Stimulated activated CD4-positive, alpha-beta T cell treated with anti-CD3 and anti-CD28 coated beads, TNF-alpha, amount 100 ng/mL, for 4 hours (primary cell): ENCODE measurements at regions not wholly inside any gene's neighbourhood (a gene's known extent, or its start where the extent isn't known, plus 50 kb on each side); places are given as distances from the start of the nearest gene placed in this dataset.

Experiments used
- DNase-seq, 3 experiments: peaks; one replicate each; pipeline ENCODE4 v3.0.0-alpha.2; 2020; ENCODE audit warnings: low read depth in 3 of 3

DNA sequence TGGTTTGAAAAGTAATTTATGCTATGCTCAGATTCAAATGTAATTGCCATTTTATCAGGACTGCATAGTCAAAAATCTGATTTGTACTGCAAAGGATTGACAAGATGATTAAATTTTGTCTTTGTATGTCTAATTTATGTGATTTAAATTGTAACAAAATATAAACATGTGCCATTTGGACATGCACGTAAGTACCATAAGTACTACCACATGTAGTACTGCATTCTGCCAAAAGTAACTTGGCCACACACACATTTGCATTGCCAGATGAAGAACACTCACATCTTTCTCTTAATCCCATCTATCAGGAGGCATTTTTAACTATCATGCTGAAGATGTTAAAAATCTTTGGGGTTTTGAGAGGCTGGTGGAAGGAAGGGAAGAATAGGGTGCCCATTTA, 133.3 kb downstream of the KLF12 start:
- no peak for DNase-seq

DNA sequence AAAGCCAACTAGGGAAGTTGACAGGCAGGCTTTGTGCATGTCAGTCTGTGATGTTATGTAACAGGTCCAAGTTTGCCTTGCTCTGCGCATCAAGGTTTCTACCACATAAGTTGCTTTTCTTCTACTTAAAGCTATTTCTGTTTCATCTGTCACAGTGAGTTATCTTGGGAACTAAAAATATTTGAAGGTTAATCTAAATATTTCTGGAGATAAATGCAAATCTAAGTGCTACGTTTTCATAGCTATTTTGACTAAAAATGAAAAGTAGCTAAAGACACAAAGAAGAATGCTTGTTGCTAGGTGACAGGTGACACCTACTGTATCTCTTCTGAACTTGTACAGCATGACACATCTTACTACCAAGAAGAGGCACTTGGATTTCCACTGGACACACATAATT, 135.6 kb downstream of the KLF12 start:
- DNase-seq: no peak

DNA sequence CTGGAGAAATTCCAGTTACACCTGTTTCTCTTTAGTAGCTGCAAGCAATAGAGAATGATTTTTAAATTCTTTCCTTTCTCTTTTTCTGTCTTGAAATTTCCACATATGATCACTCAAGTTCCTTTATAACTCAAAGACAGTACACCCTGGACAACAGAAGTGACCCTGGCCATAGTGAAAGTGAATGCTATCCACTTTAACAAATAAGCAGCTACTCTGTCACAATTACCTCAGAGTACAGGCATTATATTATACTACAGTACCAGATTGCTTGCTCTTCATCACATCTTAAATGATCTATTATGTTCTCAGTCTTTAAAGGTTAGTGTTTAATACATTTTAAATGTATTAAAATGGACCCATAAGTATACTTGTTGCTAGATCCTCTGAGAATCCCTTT, 136.2 kb downstream of the KLF12 start:
- no peak for DNase-seq

DNA sequence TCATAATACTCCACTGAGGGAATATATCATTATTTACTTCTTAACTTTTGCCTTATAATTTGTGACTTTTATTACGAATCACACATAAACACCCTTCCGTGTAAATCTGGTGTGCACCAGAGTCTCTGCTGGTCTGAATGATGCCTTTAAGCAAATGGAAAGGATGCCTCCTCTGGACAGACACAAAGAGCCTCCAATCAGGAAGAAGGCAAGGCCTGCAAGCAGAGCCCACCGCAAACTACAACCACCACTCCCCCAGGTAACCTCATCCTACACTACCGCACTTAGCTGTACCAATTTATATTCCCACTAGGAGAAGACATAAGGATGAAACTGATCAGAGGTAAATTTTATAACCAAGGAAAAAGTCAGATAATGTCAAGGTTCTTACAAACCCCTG, 137.6 kb downstream of the KLF12 start:
- DNase-seq: no peak

DNA sequence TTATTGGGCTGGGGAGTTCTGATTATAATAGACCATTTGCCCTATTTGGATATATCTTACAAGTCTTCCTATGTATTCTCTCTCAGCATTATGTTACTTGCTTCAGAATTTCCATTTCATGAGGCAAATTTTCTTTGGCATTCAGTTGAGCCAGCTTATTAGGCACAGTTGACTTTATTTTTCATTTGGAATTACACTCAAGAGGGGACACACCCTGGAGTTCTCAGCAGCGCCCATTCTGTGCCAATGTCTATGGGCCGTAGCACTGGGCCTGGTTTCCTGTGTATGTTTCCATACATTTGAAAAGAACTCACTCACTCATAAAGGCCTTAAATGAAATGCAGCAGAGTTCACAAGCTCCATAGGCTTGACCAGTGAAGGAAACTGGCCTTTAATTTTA, 138.5 kb downstream of the KLF12 start:
- no peak for DNase-seq

DNA sequence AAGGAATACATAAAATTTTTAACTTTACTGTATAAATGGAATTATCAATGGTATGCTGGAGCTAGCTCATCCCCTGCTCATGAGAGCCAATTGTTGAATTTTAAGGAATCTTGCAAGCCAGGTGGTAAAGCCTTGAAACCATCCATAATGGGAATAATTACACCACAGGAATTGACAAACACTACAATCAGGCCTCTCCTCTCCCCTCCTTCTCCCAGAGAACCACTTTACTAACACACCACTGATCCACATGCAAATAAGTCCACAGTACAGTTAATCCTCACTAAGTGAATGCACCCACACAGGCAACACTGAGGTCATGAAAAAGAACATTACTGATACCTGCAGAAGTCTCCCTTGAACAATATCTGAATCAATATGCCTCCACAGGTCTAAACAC, 140.5 kb downstream of the KLF12 start:
- DNase-seq: no peak

DNA sequence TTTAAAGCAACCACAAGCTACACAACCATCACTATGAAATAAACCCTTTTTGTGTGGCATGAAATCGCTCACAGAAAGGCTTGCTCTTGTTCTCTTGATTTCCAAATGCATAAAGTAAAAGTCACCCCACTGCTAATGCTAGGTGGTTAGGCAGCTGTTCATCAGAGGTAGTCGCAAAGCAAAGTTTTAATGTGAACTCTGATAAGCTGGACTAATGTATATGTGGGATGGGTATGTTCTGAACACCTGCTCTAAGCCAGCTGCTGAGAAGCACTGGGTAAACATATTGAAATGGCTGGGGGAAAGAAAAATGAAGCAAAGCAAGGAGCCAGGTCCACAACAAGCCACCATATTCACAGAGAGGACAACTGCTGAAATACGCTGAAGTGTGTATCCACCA, 142.3 kb downstream of the KLF12 start:
- DNase-seq: no peak

DNA sequence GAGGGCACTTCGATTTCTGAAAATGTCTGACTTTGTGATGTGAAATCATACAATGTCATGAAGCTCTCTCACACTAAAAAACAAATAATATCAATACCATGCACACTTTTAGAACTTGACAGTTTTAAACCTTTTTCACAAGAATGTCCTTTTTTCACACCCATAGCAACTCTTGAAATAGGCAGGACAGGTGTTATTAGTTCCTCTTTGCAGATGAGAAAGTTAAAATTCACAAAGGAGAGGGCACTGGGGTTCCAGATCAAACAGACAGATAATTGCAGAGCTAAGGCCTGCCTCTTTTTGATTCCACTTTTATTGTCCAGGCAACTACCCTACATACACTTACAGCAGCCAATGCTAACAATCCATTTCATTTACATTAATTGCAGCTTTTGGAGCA, 142.8 kb downstream of the KLF12 start:
- DNase-seq: no peak

DNA sequence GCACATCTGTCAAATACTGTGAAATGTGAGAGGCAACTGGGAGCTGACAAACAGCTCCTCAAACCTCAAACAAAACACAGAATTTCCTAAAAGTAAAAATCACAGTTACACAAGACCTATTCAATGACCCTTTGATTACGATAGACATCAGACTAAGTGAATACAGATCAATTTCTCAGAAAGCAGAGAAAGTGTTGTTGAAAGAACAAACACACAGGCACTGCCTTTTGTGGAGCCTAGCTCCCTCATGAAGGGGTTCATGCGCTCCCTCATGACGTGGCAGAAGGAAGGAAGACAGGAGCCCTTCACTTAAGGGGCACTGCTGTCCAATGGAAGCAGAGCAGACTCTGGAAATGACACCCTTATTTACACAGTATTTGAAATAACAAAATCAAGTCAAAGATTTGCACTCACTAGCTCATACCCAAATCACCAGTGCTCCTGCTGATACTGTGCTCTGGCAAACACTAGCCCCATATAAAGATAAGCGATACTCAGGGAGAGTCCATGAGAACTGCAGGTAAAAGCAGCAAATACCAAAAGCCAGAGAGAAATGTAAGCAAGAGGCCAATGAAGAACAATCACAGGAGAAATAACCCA, 144.9 kb downstream of the KLF12 start:
- DNase-seq: no peak

DNA sequence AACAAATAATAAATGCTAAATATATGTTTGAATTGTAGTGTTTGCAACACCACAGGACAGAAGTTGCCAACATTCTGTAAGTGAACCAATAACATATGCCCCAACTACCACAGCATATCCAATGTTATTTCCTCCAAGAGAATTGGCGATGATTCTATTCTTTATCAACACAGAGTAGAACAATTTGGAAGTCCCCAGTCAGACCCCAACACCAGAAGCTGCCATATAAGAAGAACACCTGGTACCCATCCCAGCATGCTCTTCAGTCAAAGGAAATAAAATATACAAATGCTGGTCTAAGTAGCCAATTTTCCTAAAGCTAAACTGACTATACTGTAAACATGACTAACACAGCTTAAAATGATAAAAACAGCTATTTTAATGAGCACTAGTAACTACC, 145.7 kb downstream of the KLF12 start:
- no peak for DNase-seq

DNA sequence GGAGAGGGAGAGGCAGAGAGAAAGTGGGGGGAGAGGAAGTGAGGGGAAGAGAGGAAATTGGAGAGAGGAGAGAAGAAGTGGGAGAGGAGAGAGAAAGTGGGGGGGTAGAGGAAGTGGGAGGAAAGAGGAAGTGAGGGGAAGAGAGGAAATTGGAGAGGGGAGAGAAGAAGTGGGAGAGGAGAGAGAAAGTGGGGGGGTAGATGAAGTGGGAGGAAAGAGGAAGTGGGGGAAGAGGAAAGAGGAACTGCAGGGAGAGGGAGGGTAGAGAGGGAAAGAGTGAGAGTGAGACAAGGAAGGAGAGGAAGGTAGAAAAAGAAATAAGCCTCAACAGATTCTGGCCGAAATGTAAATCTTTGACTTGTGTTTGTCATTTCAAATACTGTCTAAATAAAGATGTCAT, 146.6 kb downstream of the KLF12 start:
- DNase-seq: no peak

DNA sequence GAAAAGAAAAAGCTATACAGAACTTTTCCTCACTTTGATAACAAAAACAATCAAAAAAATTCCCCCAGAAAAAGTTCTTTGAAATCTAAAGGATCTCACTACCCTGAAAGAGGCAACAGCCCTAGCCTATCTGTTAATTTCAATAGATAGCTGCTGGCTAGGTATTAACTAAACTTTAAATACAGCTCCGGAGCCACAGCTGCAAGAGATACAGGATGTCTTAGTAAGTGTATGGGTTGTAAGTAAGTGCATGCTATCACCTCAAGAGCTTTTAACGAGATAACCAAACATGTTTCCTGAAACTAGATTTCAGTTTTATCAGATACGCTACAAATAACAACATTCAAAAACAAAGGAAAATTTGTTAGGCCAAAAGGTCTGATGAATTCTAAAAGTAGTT, 148.4 kb downstream of the KLF12 start:
- DNase-seq: no peak

DNA sequence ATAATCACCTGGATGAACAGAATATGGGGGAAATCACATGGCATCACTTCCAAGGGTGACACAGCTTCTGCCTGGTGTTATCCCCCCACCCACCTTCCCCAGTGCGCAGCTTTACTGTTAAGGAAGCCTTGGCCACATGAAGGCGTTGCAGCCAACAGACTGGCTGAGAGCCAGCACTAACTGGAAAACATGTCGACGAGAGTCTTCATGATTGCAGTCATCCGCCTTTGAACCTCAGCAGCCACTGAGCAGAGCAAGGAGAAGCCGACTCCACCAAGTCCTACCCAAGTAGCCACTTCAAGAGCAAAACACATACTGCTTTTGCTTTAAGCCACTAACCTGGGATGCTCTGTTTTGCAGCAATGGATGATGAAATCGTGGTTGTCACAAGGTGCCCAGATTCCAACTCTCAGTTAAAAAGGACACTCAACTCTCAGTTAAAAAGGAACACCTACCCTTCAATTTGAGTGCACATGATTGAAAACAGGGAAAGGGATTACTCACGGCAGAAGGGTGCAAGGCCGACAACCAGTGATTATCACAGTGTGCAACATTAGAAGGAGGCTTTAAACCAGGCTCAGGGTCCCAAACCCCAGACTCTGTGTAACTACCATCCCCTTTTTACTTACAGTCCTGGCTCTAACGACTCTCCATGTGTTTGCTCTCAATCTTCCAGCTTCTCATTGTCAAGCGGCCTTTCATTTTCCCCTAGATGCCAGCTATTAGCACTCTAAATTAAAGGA, 149.1 kb downstream of the KLF12 start:
- peak; percentile 29 to 78 (median 65) for DNase-seq

DNA sequence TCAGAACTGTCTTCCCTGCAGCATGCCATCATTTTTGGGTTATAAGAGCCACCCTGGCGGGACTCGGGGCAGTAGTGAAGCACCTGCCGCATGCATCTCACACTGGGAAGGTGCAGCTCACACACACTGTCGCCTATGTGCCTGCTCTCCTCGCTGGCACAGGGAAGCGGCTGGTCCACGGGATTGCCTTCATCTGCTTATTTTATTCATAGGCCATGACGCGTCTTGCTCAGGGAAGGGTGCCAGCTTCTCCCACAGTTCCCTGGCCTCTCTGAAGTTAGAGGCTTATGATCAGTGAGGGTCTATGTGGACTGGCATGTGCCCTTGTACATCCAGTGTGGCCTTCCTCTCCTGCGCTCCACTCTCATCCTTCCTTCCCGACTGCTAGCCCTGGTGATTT, 150.0 kb downstream of the KLF12 start:
- no peak for DNase-seq

DNA sequence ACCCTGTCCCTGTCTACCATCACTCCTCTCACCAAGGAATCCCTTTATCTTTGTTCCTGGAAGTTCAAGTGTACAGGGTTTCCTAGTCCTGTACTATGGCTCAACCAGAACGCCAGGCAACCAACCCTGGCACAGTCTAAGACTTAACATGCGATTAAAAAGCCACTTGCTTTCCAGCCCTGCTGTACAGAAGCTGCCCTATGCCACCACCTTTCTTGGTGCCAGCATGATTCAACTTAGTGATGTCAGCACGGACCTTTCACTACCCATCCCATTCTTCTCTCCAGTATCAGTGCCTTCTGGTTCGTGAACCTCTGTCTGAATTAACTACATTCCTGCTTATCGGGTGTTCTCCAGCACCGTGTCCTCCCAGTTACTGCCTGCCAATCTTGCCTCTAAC, 151.1 kb downstream of the KLF12 start:
- no peak for DNase-seq

DNA sequence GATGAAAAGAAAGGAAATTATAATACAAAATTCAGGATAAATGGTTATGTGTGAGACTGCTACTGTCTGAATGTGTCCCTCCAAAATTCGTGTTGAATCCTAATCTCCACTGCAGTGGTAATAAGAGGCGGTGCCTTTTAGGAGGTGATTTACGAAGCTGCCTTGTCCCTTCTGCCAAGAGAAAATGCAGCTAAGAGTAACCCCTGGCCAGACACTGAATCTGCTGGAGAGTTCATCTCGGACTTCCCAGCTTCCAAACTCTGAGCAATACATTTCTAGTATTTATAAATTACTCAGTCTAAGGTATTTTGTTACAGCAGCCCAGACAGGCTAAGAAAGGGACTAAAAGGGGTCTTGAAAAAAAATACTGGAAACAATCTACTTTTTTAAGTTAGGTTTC, 152.6 kb downstream of the KLF12 start:
- DNase-seq: no peak

DNA sequence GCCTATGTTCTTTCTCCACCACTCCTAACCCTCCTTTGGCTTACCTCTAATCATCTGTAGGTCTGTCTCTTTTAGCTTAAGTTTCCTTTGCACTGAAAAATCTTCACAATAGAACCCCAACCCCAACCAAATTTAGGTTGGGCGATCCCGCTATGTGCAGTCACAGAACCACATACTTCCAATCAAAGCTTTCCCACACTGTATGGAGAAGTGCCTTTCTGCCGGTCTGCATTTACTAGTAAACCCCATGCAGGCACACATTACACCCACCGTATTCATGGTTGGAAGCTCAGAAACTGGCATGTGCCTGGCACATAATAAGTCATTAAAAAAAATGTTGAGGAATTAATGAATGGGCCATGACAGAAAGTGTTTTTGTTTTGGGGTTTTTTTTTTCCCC, 158.4 kb downstream of the KLF12 start:
- no peak for DNase-seq

DNA sequence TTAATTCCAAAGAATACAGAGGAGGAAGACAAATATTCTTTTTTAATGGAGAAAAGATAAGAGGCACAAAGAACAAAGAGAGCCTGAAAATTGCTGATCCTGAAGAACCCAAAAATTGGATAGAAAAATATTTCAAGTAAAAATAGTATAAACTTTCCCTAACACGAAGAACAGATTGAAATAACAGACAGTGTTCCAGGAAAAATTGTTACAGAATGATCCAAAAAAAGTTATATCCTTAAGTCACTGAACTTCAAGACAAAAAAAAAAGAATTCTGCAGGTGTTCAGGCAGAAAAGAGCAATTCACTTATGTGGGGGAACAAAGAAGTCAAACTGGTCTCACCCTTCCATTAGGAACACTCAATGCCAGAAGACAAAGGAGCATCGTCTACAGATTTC, 160.2 kb downstream of the KLF12 start:
- DNase-seq: no peak

DNA sequence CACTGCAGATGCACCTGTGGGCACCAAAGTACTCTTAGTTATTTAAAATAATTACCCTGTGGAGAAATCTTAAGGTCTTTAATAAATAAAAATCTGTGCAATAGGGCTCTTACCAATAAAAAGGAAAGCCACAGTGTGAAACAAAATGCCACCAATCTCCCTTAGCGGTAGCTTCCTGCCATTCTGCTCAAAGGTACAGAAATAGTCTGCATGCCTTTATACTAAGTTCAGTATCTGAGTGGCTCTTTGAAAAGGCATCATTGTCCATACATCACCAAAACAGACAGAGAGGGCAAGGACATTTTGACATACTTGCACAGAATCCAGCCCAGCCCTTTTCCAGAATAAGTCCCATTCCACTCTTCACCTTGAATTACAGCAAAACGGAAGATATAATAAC, 161.0 kb downstream of the KLF12 start:
- no peak for DNase-seq

DNA sequence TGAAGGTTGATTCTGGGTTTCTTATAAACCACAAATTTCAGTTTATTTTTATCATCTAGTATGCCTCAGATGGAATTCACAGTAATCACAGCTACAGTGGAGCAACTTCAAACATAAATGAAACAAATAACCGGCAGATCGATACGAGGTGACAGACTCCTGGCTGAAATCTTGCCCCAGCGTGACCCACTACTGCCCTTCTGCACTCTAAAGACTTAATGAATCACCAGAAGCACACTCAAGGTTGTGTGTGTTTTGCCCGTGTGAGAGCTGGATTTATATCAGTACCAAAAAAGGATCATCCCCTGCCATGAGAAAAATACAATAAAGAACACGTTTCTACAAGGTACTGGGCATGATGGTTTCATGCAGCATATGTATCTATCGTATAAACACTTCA, 161.7 kb downstream of the KLF12 start:
- no peak for DNase-seq

DNA sequence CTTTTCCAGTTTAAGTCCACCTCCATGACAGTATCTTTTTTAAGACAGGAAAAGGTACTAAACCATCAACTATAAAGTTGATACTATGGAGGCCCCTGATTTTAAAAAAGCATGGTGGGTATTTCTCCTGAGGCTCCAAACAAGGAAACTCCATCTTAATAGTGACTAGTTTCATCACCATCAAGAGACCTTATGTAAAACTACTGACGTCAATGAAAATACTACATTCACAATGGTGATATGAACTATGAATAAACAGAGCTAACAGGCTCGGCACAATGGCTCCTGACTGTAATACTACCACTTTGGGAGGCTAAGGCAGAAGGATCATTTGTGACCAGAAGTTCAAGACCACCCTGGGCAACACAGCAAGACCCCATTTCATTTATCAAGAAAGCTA, 162.7 kb downstream of the KLF12 start:
- DNase-seq: no peak

DNA sequence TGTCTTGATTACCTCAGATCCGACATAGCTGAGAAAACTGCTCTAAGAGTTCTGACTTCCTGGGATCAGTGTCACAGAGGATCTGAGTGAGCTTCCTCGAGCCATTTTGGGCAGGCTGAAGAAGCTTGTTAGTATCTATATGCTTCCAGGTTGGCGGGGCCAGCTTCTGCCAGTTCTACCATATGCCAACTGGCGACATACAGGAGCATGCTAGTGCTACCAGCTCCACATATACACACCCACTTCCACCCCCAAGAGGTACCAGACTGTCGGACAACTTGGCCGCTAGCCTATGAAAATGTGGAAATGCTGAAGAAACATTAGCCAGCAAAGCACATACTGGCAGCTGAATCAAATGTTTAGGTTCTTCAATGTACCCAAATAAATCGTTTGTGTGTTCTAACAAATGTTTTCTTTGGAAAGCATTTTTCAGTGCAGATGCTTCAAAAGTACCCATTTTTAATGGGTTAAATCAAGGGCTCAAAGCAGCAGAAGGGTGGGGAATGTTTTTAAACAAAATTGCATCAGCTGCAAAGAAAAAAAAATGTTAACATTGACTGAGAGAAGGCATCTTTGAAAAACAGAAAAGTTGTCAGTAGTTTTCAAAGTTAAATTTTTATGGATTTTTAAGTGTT, 163.7 kb downstream of the KLF12 start:
- DNase-seq: no peak

DNA sequence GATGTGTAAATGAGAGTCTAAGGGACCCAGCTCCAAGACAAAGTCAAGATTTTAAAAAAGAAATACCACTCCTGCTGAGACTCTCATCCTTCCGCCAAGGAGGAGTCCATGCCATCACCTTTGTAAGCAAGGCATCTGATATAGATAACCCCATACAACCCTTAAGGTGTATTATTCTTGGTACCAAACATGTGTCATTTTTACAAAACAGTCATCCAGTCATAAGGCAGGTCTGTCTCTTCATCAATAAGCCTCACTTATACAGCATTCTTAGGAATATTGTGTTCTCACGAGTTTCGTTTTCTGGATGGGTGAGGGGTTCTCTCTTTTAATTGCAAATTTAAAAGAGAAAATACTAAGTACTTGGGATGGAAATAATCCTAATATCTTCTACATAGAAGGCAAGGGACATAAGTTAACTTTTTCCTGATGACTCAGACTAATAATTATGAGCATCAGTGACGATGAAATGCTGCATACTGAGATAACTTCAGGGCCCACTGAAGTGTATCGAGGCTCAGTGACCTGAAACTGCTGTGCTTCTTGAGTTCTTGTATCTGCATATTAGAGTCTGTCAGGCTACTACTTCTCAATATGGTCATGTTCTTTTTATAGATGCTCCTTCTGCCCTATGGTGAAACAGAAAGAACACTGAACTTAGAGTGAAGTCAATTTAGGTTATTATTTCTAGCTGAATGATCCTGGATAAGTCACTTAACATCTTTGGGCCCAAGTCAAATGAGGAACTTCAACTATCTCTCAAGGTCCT, 166.6 kb downstream of the KLF12 start:
- no peak for DNase-seq
